ENCODE measurements at regions not wholly inside any gene's neighbourhood (a gene's known extent, or its start where the extent isn't known, plus 50 kb on each side); places are given as distances from the start of the nearest gene placed in this dataset.

- Histone ChIP-seq H3K4me1 (ENCODE audit: control insufficient read depth, insufficient read depth, low read length) (no peaks in the 10 kb centered on the region), H3K9me3 (ENCODE audit: control insufficient read depth, insufficient read depth, low read depth, low read length) (no peaks in the 10 kb centered on the region), H3K4me3 (ENCODE audit: low read depth, low read length) (no peak overlapping the region), H3K27ac (ENCODE audit: extremely low read depth, low read depth, low read length) (no peak overlapping the region), H3K36me3 (ENCODE audit: control insufficient read depth in 2 of 2, insufficient read depth in 1 of 2, low read length in 2 of 2) (no peaks in the 10 kb centered on the region)
- ChIA-PET CTCF (no interaction called here), POLR2A (no interaction called here)
- TF ChIP-seq ZFHX2 (tag by site-specific recombination; conservative IDR thresholded peaks at IDR 0.05) (no peak), ZNF214 (tag by site-specific recombination; IDR thresholded peaks at IDR 0.05; ENCODE audit: borderline replicate concordance) (no peak), ZNF175 (tag by site-specific recombination; IDR thresholded peaks at IDR 0.05) (no peak), GLI2 (tag by site-specific recombination; IDR thresholded peaks at IDR 0.05; ENCODE audit: borderline replicate concordance, low read depth) (no peak), ZNF37A (tag by site-specific recombination; IDR thresholded peaks at IDR 0.05) (no peak)
Observed at GRCh38 chr11:111120161-111120560, 125.4 kb upstream of the POU2AF2 start.

GRCh38 chr11:111119751-111120150 lies 125.8 kb upstream of the POU2AF2 start:
- POLR2A ChIA-PET, result no interaction called here

GRCh38 chr11:111115890-111116289 lies 129.6 kb upstream of the POU2AF2 start:
- no peaks in the 10 kb centered on the region for H3K4me1 ChIP-seq (ENCODE audit: control insufficient read depth, insufficient read depth, low read length)
- CTCF ChIA-PET, result no interaction called here
- POLR2A ChIA-PET, result no interaction called here
- H3K27ac ChIP-seq (ENCODE audit: extremely low read depth, low read depth, low read length), result no peak overlapping the region
- no peaks in the 10 kb centered on the region for H3K36me3 ChIP-seq (ENCODE audit: control insufficient read depth in 2 of 2, insufficient read depth in 1 of 2, low read length in 2 of 2)
- H3K9me3 ChIP-seq (ENCODE audit: control insufficient read depth, insufficient read depth, low read depth, low read length), result no peaks in the 10 kb centered on the region
- H3K4me3 ChIP-seq (ENCODE audit: low read depth, low read length), result no peak overlapping the region
- TF ChIP-seq ZNF843 (tag by site-specific recombination; IDR thresholded peaks at IDR 0.05) (no peak), KLF1 (tag by site-specific recombination; IDR thresholded peaks at IDR 0.05) (no peak), SP3 (tag by site-specific recombination; IDR thresholded peaks at IDR 0.05) (no peak), ZNF223 (tag by site-specific recombination; IDR thresholded peaks at IDR 0.05) (no peak), ZNF530 (tag by site-specific recombination; IDR thresholded peaks at IDR 0.05; ENCODE audit: low read depth) (no peak), ZBTB1 (tag by site-specific recombination; IDR thresholded peaks at IDR 0.05) (no peak), ZNF140 (tag by site-specific recombination; IDR thresholded peaks at IDR 0.05) (no peak), ZNF24 (tag by site-specific recombination; IDR thresholded peaks at IDR 0.05) (no peak), OVOL3 (tag by site-specific recombination; IDR thresholded peaks at IDR 0.05) (no peak), ZNF146 (tag by site-specific recombination; IDR thresholded peaks at IDR 0.05) (no peak), ZNF274 (IDR thresholded peaks at IDR 0.05; ENCODE audit: low read length) (no peak), ZNF274 (tag by site-specific recombination; IDR thresholded peaks at IDR 0.05; ENCODE audit: borderline replicate concordance) (no peak), KLF16 (tag by site-specific recombination; IDR thresholded peaks at IDR 0.05) (no peak)

More at GRCh38 chr11:111119751-111120150, 125.8 kb upstream of the POU2AF2 start:
- Histone ChIP-seq H3K36me3 (ENCODE audit: control insufficient read depth in 2 of 2, insufficient read depth in 1 of 2, low read length in 2 of 2) (no peaks in the 10 kb centered on the region), H3K27ac (ENCODE audit: extremely low read depth, low read depth, low read length) (no peak overlapping the region), H3K4me3 (ENCODE audit: low read depth, low read length) (no peak overlapping the region), H3K4me1 (ENCODE audit: control insufficient read depth, insufficient read depth, low read length) (no peaks in the 10 kb centered on the region), H3K9me3 (ENCODE audit: control insufficient read depth, insufficient read depth, low read depth, low read length) (no peaks in the 10 kb centered on the region)
- CTCF ChIA-PET, result no interaction called here
- TF ChIP-seq PRDM10 (tag by site-specific recombination; IDR thresholded peaks at IDR 0.05), result no peak
- TF ChIP-seq ZNF558 (tag by site-specific recombination; IDR thresholded peaks at IDR 0.05), result no peak
- no peak for TF ChIP-seq ZNF366 (tag by site-specific recombination; conservative IDR thresholded peaks at IDR 0.05)
- TF ChIP-seq ZNF146 (tag by site-specific recombination; IDR thresholded peaks at IDR 0.05), result no peak
- no peak for TF ChIP-seq MEIS1 (CRISPR knock-in tag; IDR thresholded peaks at IDR 0.05; ENCODE audit: borderline replicate concordance)
- TF ChIP-seq YY1 (tag by site-specific recombination; IDR thresholded peaks at IDR 0.05), result no peak
- TF ChIP-seq ZBTB44 (tag by site-specific recombination; IDR thresholded peaks at IDR 0.05), result no peak
- no peak for TF ChIP-seq ZNF610 (tag by site-specific recombination; IDR thresholded peaks at IDR 0.05; ENCODE audit: borderline replicate concordance)
- no peak for TF ChIP-seq ZNF596 (tag by site-specific recombination; IDR thresholded peaks at IDR 0.05)
- no peak for TF ChIP-seq ZNF585B (tag by site-specific recombination; IDR thresholded peaks at IDR 0.05)
- TF ChIP-seq ZSCAN16 (tag by site-specific recombination; IDR thresholded peaks at IDR 0.05), result no peak
- no peak for TF ChIP-seq ZNF521 (tag by site-specific recombination; IDR thresholded peaks at IDR 0.05)
- no peak for TF ChIP-seq ZNF114 (tag by site-specific recombination; IDR thresholded peaks at IDR 0.05)
- no peak for TF ChIP-seq ZNF16 (tag by site-specific recombination; IDR thresholded peaks at IDR 0.05; ENCODE audit: low read depth)
- no peak for TF ChIP-seq ZNF404 (tag by site-specific recombination; IDR thresholded peaks at IDR 0.05)
